ENCODE measurements at regions not wholly inside any gene's neighbourhood (a gene's known extent, or its start where the extent isn't known, plus 50 kb on each side); places are given as distances from the start of the nearest gene placed in this dataset.
"Not testable (repeated sequence)": the region's sequence is repeated elsewhere in the genome, so short reads cannot be mapped to it uniquely, and the experiment has no call there.

- DNase-seq = no peak
These were observed 942.2 kb downstream of the CNTNAP5 start for GRCh38 chr2:124967325-124967724.

- no peak for DNase-seq
These were observed 944.9 kb downstream of the CNTNAP5 start for GRCh38 chr2:124970030-124970429.

GRCh38 chr2:124973396-124973795 is 948.3 kb downstream of the CNTNAP5 start:
- no peak for DNase-seq

GRCh38 chr2:124975224-124975623 is 950.1 kb downstream of the CNTNAP5 start:
- no peak for DNase-seq

GRCh38 chr2:124975648-124976047 is 950.6 kb downstream of the CNTNAP5 start:
- no peak for DNase-seq

- no peak for DNase-seq
These were observed 953.5 kb downstream of the CNTNAP5 start for GRCh38 chr2:124978597-124978996.

- no peak for DNase-seq
These were observed 958.5 kb downstream of the CNTNAP5 start for GRCh38 chr2:124983595-124983994.

GRCh38 chr2:124985270-124985669 is 960.2 kb downstream of the CNTNAP5 start:
- DNase-seq = no peak

- DNase-seq = no peak
These were observed 961.0 kb downstream of the CNTNAP5 start for GRCh38 chr2:124986136-124986535.

- DNase-seq = not testable (repeated sequence)
These were observed 961.8 kb downstream of the CNTNAP5 start for GRCh38 chr2:124986870-124987269.

- not testable (repeated sequence) for DNase-seq
These were observed 962.3 kb downstream of the CNTNAP5 start for GRCh38 chr2:124987436-124987835.

- DNase-seq = no peak
These were observed 963.0 kb downstream of the CNTNAP5 start for GRCh38 chr2:124988111-124988510.

- DNase-seq = no peak
These were observed 963.7 kb downstream of the CNTNAP5 start for GRCh38 chr2:124988794-124989193.

GRCh38 chr2:124993809-124994208 is 968.7 kb downstream of the CNTNAP5 start:
- DNase-seq = no peak

- DNase-seq = no peak
These were observed 970.3 kb downstream of the CNTNAP5 start for GRCh38 chr2:124995185-124995912.

GRCh38 chr2:124996406-124996805 is 971.3 kb downstream of the CNTNAP5 start:
- DNase-seq = no peak

GRCh38 chr2:124999906-125000305 is 974.8 kb downstream of the CNTNAP5 start:
- no peak for DNase-seq

- no peak for DNase-seq
These were observed 979.2 kb downstream of the CNTNAP5 start for GRCh38 chr2:125004106-125004800.

GRCh38 chr2:125006676-125007075 is 981.6 kb downstream of the CNTNAP5 start:
- DNase-seq = peak; percentile 42

- DNase-seq = not testable (repeated sequence)
These were observed 1003.6 kb downstream of the CNTNAP5 start for GRCh38 chr2:125028721-125029120.

- DNase-seq = no peak
These were observed 1008.8 kb downstream of the CNTNAP5 start for GRCh38 chr2:125033871-125034270.

GRCh38 chr2:125037135-125037653 is 1012.1 kb downstream of the CNTNAP5 start:
- DNase-seq = no peak

- DNase-seq = peak; percentile 8
These were observed 1016.8 kb downstream of the CNTNAP5 start for GRCh38 chr2:125041846-125042245.

GRCh38 chr2:125042727-125043126 is 1017.6 kb downstream of the CNTNAP5 start:
- no peak for DNase-seq
